NT2/D1 (cell line): ENCODE measurements at regions not wholly inside any gene's neighbourhood (a gene's known extent, or its start where the extent isn't known, plus 50 kb on each side); places are given as distances from the start of the nearest gene placed in this dataset.

Experiments
- DNase-seq: peaks from one replicate; pipeline ENCODE4 v3.0.0-alpha.2; 2011; ENCODE audit warnings: low read depth, low spot score
- H3K27me3 ChIP-seq: 2 replicates; pipeline ENCODE4 v1.6.0; 2011; ENCODE audit warnings: mild to moderate bottlenecking; ENCODE audit not compliant: insufficient read length, insufficient read depth
- H3K36me3 ChIP-seq: 2 replicates; pipeline ENCODE4 v1.6.1; 2011; ENCODE audit warnings: mild to moderate bottlenecking, low read length, mixed read lengths; ENCODE audit not compliant: insufficient read depth, insufficient read length
- H3K4me1 ChIP-seq: 2 replicates; pipeline ENCODE4 v1.5.1; 2011; ENCODE audit not compliant: insufficient read depth, insufficient read length
- H3K4me3 ChIP-seq: 2 replicates; pipeline ENCODE4 v1.5.1; 2011; ENCODE audit warnings: low read depth; ENCODE audit not compliant: insufficient read length
- H3K9ac ChIP-seq: 2 replicates; pipeline ENCODE4 v1.6.0; 2011; ENCODE audit warnings: low read depth; ENCODE audit not compliant: insufficient read length
- H3K9me3 ChIP-seq: 2 replicates; pipeline ENCODE4 v1.5.1; 2011; ENCODE audit warnings: mild to moderate bottlenecking, low read length; ENCODE audit not compliant: insufficient read depth
- SUZ12 ChIP-seq: IDR thresholded peaks from 2 replicates; pipeline ENCODE4 v1.6.1; 2011; ENCODE audit not compliant: insufficient read length, insufficient read depth; ENCODE audit errors: extremely low read depth
- YY1 ChIP-seq: IDR thresholded peaks from 2 replicates; pipeline ENCODE4 v1.6.1; 2011; ENCODE audit not compliant: insufficient read length, insufficient read depth
- ZNF274 ChIP-seq: IDR thresholded peaks from 2 replicates; pipeline ENCODE4 v1.6.1; 2011; ENCODE audit warnings: mild to moderate bottlenecking, low read depth, low read length

- no peaks in the 10 kb centered on the region for H3K27me3 ChIP-seq
- H3K9me3 ChIP-seq = no peaks in the 10 kb centered on the region
- no peak for DNase-seq
- TF ChIP-seq SUZ12 (no peak), ZNF274 (no peak), YY1 (no peak)
- no peaks in the 10 kb centered on the region for H3K4me1 ChIP-seq
- H3K4me3 ChIP-seq = no peak overlapping the region
- no peaks in the 10 kb centered on the region for H3K36me3 ChIP-seq
- H3K9ac ChIP-seq = no peak overlapping the region
Measured at GRCh38 chr11:112903340-112903739, 57.9 kb upstream of the NCAM1 start.

DNA sequence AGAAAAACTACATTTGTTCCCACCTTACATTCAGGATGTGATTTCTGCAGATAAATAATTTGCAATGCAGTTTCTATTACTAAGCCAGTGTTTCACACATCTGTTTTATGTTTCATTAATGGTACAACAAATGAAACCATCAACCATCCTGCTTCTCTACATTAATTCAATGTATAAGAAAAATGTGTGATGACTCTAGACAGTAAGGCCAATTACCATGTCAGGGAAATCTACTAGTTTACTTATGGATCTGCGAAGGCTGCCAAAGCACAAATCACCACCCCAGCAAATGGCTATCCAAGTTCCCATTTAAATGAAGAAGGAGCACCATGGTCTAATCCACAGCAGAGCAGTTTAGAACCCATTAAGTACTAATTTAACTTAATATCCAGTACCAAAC, 50.1 kb upstream of the NCAM1 start:
- Histone ChIP-seq H3K36me3 (no peaks in the 10 kb centered on the region), H3K4me1 (no peaks in the 10 kb centered on the region), H3K27me3 (no peaks in the 10 kb centered on the region), H3K9ac (no peak overlapping the region), H3K4me3 (no peak overlapping the region), H3K9me3 (no peaks in the 10 kb centered on the region)
- DNase-seq = no peak
- no peak for TF ChIP-seq SUZ12
- no peak for TF ChIP-seq ZNF274
- TF ChIP-seq YY1 = no peak
